Natural killer cell treated with Interleukin-12 subunit alpha and Interleukin-12 subunit beta and Interleukin-15 and Interleukin-18, amount 100 ng/mL, for 72 hours (primary cell): ENCODE measurements at regions not wholly inside any gene's neighbourhood (a gene's known extent, or its start where the extent isn't known, plus 50 kb on each side); places are given as distances from the start of the nearest gene placed in this dataset.
"Not testable (repeated sequence)": the region's sequence is repeated elsewhere in the genome, so short reads cannot be mapped to it uniquely, and the experiment has no call there.

ENCODE experiments used
- ATAC-seq, 2 donors: fragments of 150-1000 bp; cut with Tn5 transposase in 1 of 2; sonication (Bioruptor Pico), chemical (Tn5 transposase) in 1 of 2; 2 replicates each; pipeline ENCODE4 v1.10.0; 2021
- DNase-seq: peaks from one replicate; pipeline ENCODE4 v3.0.0; 2022; ENCODE audit warnings: low spot score
- H3K27ac Mint-ChIP-seq, 2 donors: 1 replicate in 1 of 2; 2 replicates in 1 of 2; pipeline ENCODE4 v1.8.0; 2022; ENCODE audit warnings: mixed read lengths in 2 of 2, mild to moderate bottlenecking in 1 of 2, moderate library complexity in 1 of 2
- H3K27me3 Mint-ChIP-seq, 2 donors: 1 replicate in 1 of 2; 2 replicates in 1 of 2; pipeline ENCODE4 v1.8.0; 2022; ENCODE audit warnings: mixed read lengths in 2 of 2
- H3K36me3 Mint-ChIP-seq: one replicate; pipeline ENCODE4 v1.8.0; 2022; ENCODE audit warnings: mixed read lengths
- H3K4me1 Mint-ChIP-seq, 2 donors: 1 replicate in 1 of 2; 2 replicates in 1 of 2; pipeline ENCODE4 v1.8.0; 2022; ENCODE audit warnings: low read depth in 2 of 2, mixed read lengths in 2 of 2, mild to moderate bottlenecking in 1 of 2
- H3K4me3 Mint-ChIP-seq: one replicate; pipeline ENCODE4 v1.8.0; 2022; ENCODE audit warnings: mixed read lengths
- H3K9me3 Mint-ChIP-seq: 2 replicates; pipeline ENCODE4 v1.8.0; 2022; ENCODE audit warnings: mixed read lengths

DNA sequence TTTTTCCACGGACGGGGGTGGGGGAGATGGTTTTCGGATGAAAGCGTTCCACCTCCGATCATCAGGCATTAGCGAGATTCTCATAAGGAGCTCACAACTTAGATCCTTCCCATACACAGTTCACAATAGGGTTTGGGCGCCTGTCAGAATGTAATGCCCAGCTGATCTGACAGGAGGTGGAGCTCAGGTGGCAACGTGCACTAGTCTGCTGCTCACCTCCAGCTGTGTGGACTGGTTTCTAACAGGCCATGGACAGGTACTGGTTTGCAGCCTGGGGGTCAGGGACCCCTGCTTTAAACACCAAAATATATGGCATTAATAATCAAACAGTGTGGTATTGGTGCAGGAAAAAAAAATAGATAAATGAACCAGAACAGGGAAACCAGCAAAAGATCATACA, 157.5 kb upstream of the NLRP1 start:
- Mint-ChIP-seq H3K4me1 (no peaks in the 10 kb centered on the region), H3K9me3 (no peaks in the 10 kb centered on the region), H3K4me3 (no peak overlapping the region), H3K36me3 (no peaks in the 10 kb centered on the region), H3K27me3 (peaks cover 29 to 38% of the 10 kb centered on the region in 2 donors), H3K27ac (no peak overlapping the region)
- ATAC-seq: no peak
- no peak for DNase-seq

GRCh38 chr17:5745111-5745813, 161.0 kb upstream of the NLRP1 start:
- DNase-seq (no peak), ATAC-seq (no peak)
- Mint-ChIP-seq H3K4me1 (no peaks in the 10 kb centered on the region), H3K27me3 (peaks cover 25 to 36% of the 10 kb centered on the region in 2 donors), H3K9me3 (no peaks in the 10 kb centered on the region), H3K4me3 (no peak overlapping the region), H3K27ac (no peak overlapping the region), H3K36me3 (no peaks in the 10 kb centered on the region)

DNA sequence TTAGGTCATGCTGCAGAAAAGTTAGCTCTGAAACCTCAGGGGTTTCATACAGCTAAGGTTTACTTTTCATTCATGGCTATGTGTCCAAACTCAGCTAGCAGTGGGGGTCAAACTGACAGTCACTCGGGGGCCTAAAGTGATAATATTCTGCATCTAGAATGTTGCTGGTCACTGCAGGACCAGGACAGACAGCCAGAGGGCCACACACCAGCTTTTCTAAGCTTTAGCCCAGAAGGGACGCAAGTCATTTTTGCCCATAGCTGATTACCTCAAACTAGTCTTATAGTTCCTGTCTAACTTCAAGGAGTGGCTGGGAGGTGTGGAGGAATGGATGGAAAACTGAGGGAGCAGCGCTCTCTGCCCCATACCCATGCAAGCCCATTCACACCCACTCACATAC, 163.0 kb upstream of the NLRP1 start:
- Mint-ChIP-seq H3K4me3 (no peak overlapping the region), H3K4me1 (no peaks in the 10 kb centered on the region), H3K27ac (no peak overlapping the region), H3K27me3 (peaks cover 23 to 32% of the 10 kb centered on the region in 2 donors), H3K36me3 (no peaks in the 10 kb centered on the region), H3K9me3 (no peaks in the 10 kb centered on the region)
- no peak for ATAC-seq
- no peak for DNase-seq

GRCh38 chr17:5747964-5748363, 163.7 kb upstream of the NLRP1 start:
- H3K27ac Mint-ChIP-seq: no peak overlapping the region
- DNase-seq: no peak

DNA sequence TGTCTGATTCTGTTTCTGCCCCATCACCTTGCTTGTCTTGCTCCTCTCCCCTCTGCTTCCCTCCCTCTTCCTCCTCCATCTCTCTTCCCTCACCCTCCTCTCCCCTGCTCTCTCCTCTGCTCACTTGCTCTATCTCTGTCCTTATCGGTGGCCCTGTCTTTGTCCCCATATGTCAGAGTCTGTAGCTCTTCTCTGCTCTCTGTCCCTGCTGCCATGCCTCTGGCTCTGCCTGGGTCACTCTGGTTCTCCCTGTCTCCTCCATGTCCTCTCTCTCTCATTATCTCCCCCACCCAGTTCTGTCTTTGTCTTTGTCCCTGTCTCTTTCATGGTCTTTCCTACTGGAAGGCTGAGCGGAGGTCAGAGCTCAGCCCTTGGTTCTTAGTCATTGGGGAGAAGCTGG, 169.1 kb upstream of the NLRP1 start:
- no peak for DNase-seq
- peak in 1 of 2 donors; percentile 20 for ATAC-seq
- peaks cover 30 to 50% of the 10 kb centered on the region in 2 donors for H3K27me3 Mint-ChIP-seq
- no peaks in the 10 kb centered on the region for H3K4me1 Mint-ChIP-seq
- H3K27ac Mint-ChIP-seq: no peak overlapping the region
- H3K36me3 Mint-ChIP-seq: no peaks in the 10 kb centered on the region
- no peaks in the 10 kb centered on the region for H3K9me3 Mint-ChIP-seq
- no peak overlapping the region for H3K4me3 Mint-ChIP-seq

More at GRCh38 chr17:5747964-5748363, 163.7 kb upstream of the NLRP1 start:
- Mint-ChIP-seq H3K27me3 (peaks cover 23 to 28% of the 10 kb centered on the region in 2 donors), H3K4me1 (no peaks in the 10 kb centered on the region), H3K36me3 (no peaks in the 10 kb centered on the region), H3K9me3 (no peaks in the 10 kb centered on the region), H3K4me3 (no peak overlapping the region)
- ATAC-seq: no peak

- ATAC-seq (no peak), DNase-seq (no peak)
- Mint-ChIP-seq H3K36me3 (no peaks in the 10 kb centered on the region), H3K4me1 (no peaks in the 10 kb centered on the region), H3K27ac (no peak overlapping the region), H3K27me3 (peaks cover 36 to 54% of the 10 kb centered on the region in 2 donors), H3K9me3 (no peaks in the 10 kb centered on the region), H3K4me3 (no peak overlapping the region)
These were observed 173.1 kb upstream of the NLRP1 start for GRCh38 chr17:5757314-5757907.

DNA sequence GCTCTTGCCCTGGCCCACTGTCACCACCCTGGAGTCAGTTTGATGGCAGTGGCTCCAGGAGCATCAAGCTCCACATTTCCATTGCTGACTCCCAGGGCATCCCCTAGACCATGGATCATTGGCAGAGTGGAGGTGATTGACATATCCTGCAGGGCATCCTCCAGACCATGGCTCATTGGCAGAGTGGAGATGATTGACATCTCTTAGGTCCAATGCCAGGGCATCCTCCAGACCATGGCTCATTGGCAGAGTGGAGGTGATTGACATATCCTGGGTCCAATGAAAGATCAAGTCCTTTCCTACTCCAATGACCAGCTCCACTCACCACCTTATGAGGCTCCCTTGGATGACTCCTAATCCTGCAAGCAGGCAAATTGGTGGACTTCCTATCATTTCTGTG, 174.3 kb upstream of the NLRP1 start:
- H3K27ac Mint-ChIP-seq: no peak overlapping the region
- DNase-seq (no peak), ATAC-seq (peak; percentile 40 to 67)
- H3K4me3 Mint-ChIP-seq: no peak overlapping the region
- H3K36me3 Mint-ChIP-seq: no peaks in the 10 kb centered on the region
- no peaks in the 10 kb centered on the region for H3K9me3 Mint-ChIP-seq
- H3K4me1 Mint-ChIP-seq: no peaks in the 10 kb centered on the region
- peaks cover 41 to 44% of the 10 kb centered on the region in 2 donors for H3K27me3 Mint-ChIP-seq

- Mint-ChIP-seq H3K27me3 (peaks cover 36 to 39% of the 10 kb centered on the region in 2 donors), H3K9me3 (no peaks in the 10 kb centered on the region), H3K27ac (no peak overlapping the region), H3K4me3 (no peak overlapping the region), H3K36me3 (no peaks in the 10 kb centered on the region), H3K4me1 (no peaks in the 10 kb centered on the region)
- no peak for DNase-seq
- ATAC-seq: no peak
These were observed 175.2 kb upstream of the NLRP1 start for GRCh38 chr17:5759501-5759925.

DNA sequence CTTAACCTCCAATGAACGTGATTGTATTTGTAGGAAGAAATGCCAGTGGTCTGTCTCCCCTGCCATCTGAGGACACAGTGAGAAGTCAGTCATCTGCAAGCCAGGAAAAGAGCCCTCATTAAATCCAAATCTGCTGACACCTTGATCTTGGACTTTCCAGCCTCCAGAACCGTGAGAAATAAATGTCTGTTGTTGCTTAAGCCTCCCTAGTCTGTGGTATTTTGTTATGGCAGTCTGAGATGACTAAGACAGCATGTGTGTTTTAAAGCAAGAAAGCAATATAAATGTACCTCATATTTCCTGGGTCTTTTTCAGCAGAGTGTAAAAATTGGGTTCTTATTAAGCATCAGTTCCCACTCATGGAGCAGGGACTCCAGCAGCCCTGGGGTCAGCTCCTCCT, 177.9 kb upstream of the NLRP1 start:
- no peaks in the 10 kb centered on the region for H3K36me3 Mint-ChIP-seq
- DNase-seq: no peak
- no peak overlapping the region for H3K27ac Mint-ChIP-seq
- peaks cover 27 to 33% of the 10 kb centered on the region in 2 donors for H3K27me3 Mint-ChIP-seq
- no peaks in the 10 kb centered on the region for H3K9me3 Mint-ChIP-seq
- no peak for ATAC-seq
- H3K4me1 Mint-ChIP-seq: no peaks in the 10 kb centered on the region
- H3K4me3 Mint-ChIP-seq: no peak overlapping the region

DNA sequence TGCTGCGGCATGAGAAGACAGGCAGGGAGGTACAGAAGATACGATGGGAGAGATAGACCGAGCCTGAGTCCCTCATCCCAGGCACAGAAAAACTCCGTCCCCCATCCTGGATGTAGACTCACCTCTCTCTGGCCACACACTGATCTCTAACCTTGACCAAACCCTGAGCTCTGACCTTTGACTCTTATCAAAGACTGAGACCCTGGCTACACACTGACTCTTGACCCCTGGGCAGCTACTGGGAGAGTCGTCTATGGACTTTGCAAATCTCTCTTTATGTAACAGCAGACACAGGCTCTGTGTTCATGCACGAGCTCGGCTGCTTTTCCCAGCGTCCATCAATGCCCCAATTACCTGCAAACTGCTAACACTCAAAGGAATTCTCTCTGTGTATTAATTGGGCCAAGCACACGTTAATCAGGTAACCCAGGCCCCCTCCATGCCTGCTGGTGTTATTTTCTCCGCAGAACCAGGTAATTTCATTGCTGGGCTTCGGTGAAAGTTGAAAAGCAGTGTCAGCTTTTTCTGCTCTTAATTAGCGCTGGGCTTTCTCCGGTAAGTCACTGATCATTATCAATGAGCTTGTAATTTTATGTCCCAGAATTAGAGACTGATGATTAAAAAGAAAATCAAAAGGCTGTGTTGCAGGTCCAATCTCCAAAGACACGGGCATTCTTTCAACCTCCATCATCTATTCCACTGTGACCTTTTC, 179.4 kb upstream of the NLRP1 start:
- Mint-ChIP-seq H3K9me3 (no peaks in the 10 kb centered on the region), H3K4me1 (no peaks in the 10 kb centered on the region), H3K4me3 (no peak overlapping the region), H3K36me3 (no peaks in the 10 kb centered on the region), H3K27me3 (peaks cover 29 to 36% of the 10 kb centered on the region in 2 donors), H3K27ac (no peak overlapping the region)
- ATAC-seq: no peak
- DNase-seq: no peak

DNA sequence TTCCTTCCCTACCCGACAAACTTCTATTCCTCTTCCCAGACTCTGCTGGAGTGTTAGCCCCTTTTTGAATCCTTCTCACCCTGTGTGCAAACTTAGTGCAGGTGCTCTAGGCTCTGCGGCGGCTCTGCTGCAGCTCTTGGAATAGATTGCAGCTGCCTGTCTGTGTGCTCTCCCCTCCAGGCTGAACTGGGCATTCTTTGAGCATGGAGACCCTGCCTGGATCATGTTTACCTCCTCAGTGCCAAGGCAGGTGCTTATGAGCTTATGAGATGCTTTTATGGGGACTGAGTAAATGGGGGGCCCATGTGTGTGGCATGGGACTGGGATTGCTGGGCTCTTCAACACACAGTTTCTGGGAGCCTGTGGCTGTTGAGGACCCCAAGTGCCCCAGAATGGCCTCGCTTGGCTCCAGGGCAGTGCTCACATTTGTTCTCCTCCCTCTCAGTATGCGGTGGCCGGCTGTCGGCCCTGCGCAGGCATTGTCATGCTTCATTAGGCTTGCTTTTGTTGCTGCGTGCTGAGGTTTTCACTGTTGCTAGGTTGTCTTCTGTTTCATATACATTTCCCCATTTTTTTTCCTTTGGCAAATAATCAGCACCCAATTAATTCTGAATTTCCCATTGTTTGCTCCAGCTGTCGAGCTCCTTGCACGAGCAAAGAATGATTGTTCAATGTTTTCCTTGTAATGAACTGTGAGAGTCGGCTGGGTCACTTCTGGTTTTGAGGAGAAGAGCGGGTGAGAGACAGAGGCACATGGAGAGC, 185.5 kb upstream of the NLRP1 start:
- no peak overlapping the region for H3K27ac Mint-ChIP-seq
- H3K9me3 Mint-ChIP-seq: no peaks in the 10 kb centered on the region
- H3K27me3 Mint-ChIP-seq: peaks cover 12 to 17% of the 10 kb centered on the region in 2 donors
- H3K4me1 Mint-ChIP-seq: no peaks in the 10 kb centered on the region
- H3K4me3 Mint-ChIP-seq: no peak overlapping the region
- H3K36me3 Mint-ChIP-seq: no peaks in the 10 kb centered on the region
- ATAC-seq (no peak), DNase-seq (no peak)

DNA sequence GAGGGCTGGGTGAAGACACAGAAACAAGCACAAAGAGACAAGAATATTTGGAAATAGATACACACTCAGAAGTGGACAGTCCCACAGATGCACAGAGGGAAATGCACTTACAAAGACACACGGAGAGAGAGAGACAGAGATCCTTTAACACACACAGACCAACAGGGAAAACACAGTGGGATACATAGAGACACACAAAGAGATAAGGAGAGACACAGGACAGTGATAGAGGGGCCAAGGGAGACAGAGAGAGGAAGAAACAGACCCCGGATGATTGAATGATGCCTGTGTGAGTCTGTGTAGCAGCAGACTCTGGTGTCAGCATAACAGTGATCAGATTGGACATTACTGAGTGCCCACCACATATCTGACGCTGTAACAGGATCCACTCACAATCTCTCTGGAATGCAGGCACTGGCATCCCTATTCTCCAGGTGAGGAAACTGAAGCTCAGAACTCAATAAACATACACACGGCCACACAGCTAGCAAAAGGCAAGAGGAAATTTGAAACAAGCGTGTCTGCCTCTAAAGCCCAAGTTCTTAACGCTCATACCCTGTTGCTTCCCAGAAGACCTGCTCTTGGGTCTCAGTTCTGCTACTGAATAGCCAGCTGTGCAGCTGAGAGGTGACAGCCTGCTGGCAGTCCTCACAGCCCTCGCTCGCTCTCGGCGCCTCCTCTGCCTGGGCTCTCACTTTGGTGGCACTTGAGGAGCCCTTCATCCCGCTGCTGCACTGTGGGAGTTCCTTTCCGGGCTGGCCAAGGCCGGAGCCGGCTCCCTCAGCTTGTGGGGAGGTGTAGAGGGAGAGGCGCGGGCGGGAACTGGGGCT, 186.3 kb upstream of the NLRP1 start:
- no peak overlapping the region for H3K4me3 Mint-ChIP-seq
- peaks cover 18 to 24% of the 10 kb centered on the region in 2 donors for H3K27me3 Mint-ChIP-seq
- DNase-seq (no peak), ATAC-seq (no peak)
- no peaks in the 10 kb centered on the region for H3K4me1 Mint-ChIP-seq
- H3K36me3 Mint-ChIP-seq: no peaks in the 10 kb centered on the region
- no peaks in the 10 kb centered on the region for H3K9me3 Mint-ChIP-seq
- H3K27ac Mint-ChIP-seq: no peak overlapping the region

GRCh38 chr17:5771271-5771577, 186.9 kb upstream of the NLRP1 start:
- H3K4me3 Mint-ChIP-seq, H3K4me1 Mint-ChIP-seq, DNase-seq, H3K36me3 Mint-ChIP-seq, H3K9me3 Mint-ChIP-seq, ATAC-seq, H3K27ac Mint-ChIP-seq: not testable (repeated sequence)
- peaks cover 21 to 23% of the 10 kb centered on the region in 2 donors for H3K27me3 Mint-ChIP-seq
